RWPE2 (cell line): ENCODE measurements at regions not wholly inside any gene's neighbourhood (a gene's known extent, or its start where the extent isn't known, plus 50 kb on each side); places are given as distances from the start of the nearest gene placed in this dataset.

Experiments used
- ATAC-seq: fragments of 200-7000 bp; cut with Tn5 transposase; 3 replicates; pipeline ENCODE4 v1.9.1; 2021; ENCODE audit warnings: low read depth
- DNase-seq: peaks from one replicate; pipeline ENCODE4 v3.0.0-alpha.2; 2020; ENCODE audit warnings: low spot score
- H3K27ac ChIP-seq: fragments of 450-650 bp; 2 replicates; pipeline ENCODE4 v1.5.1; 2017; ENCODE audit warnings: mild to moderate bottlenecking; ENCODE audit not compliant: poor library complexity, severe bottlenecking
- H3K27me3 ChIP-seq: fragments of 250-450 bp; sonication (Bioruptor Pico); 2 replicates; pipeline ENCODE4 v1.5.1; 2021; ENCODE audit warnings: mild to moderate bottlenecking, moderate library complexity; ENCODE audit not compliant: insufficient read depth, poor library complexity, severe bottlenecking
- H3K36me3 ChIP-seq: fragments of 250-450 bp; sonication (Bioruptor Pico); 2 replicates; pipeline ENCODE4 v1.5.1; 2020; ENCODE audit warnings: low read depth, mild to moderate bottlenecking, moderate library complexity
- H3K4me1 ChIP-seq: fragments of 250-450 bp; sonication (Bioruptor Pico); 2 replicates; pipeline ENCODE4 v1.5.1; 2021; ENCODE audit warnings: mild to moderate bottlenecking, moderate library complexity; ENCODE audit not compliant: insufficient read depth, poor library complexity, severe bottlenecking
- H3K4me3 ChIP-seq: fragments of 250-450 bp; sonication (Bioruptor Pico); 2 replicates; pipeline ENCODE4 v1.5.1; 2021; ENCODE audit warnings: mild to moderate bottlenecking, moderate library complexity; ENCODE audit not compliant: severe bottlenecking
- H3K9me3 ChIP-seq: fragments of 250-450 bp; sonication (Bioruptor Pico); 2 replicates; pipeline ENCODE4 v1.5.1; 2021; ENCODE audit warnings: mild to moderate bottlenecking, moderate library complexity; ENCODE audit not compliant: severe bottlenecking
- CTCF ChIP-seq: fragments of 450-650 bp; IDR thresholded peaks from one replicate; pipeline ENCODE4 v1.5.1; 2017; ENCODE audit warnings: mild to moderate bottlenecking, moderate library complexity; ENCODE audit not compliant: poor library complexity, severe bottlenecking

GRCh38 chr2:52222128-52222527 is 1190.2 kb upstream of the NRXN1 start:
- DNase-seq = no peak
- H3K27me3 ChIP-seq = no peaks in the 10 kb centered on the region
- no peak for TF ChIP-seq CTCF

GRCh38 chr2:52220393-52220792 is 1188.5 kb upstream of the NRXN1 start:
- no peak for TF ChIP-seq CTCF
- ATAC-seq (no peak), DNase-seq (no peak)
- Histone ChIP-seq H3K4me3 (no peak overlapping the region), H3K36me3 (no peaks in the 10 kb centered on the region), H3K4me1 (no peaks in the 10 kb centered on the region), H3K27me3 (no peaks in the 10 kb centered on the region), H3K9me3 (no peaks in the 10 kb centered on the region), H3K27ac (no peak overlapping the region)

More at GRCh38 chr2:52222128-52222527, 1190.2 kb upstream of the NRXN1 start:
- no peak overlapping the region for H3K4me3 ChIP-seq
- no peaks in the 10 kb centered on the region for H3K9me3 ChIP-seq
- ATAC-seq = no peak; the same call in 2 of the 3 replicates
- no peak overlapping the region for H3K27ac ChIP-seq
- no peaks in the 10 kb centered on the region for H3K4me1 ChIP-seq
- H3K36me3 ChIP-seq = no peaks in the 10 kb centered on the region

GRCh38 chr2:52210611-52211010 is 1178.7 kb upstream of the NRXN1 start:
- no peak overlapping the region for H3K27ac ChIP-seq
- no peaks in the 10 kb centered on the region for H3K4me1 ChIP-seq
- no peaks in the 10 kb centered on the region for H3K36me3 ChIP-seq
- no peak overlapping the region for H3K4me3 ChIP-seq
- no peaks in the 10 kb centered on the region for H3K27me3 ChIP-seq
- ATAC-seq (no peak), DNase-seq (no peak)
- H3K9me3 ChIP-seq = no peaks in the 10 kb centered on the region
- TF ChIP-seq CTCF = no peak

GRCh38 chr2:52210161-52210560 is 1178.2 kb upstream of the NRXN1 start:
- Histone ChIP-seq H3K27ac (no peak overlapping the region), H3K27me3 (no peaks in the 10 kb centered on the region), H3K9me3 (no peaks in the 10 kb centered on the region), H3K4me3 (no peak overlapping the region), H3K4me1 (no peaks in the 10 kb centered on the region), H3K36me3 (no peaks in the 10 kb centered on the region)
- no peak for DNase-seq
- ATAC-seq = no peak
- no peak for TF ChIP-seq CTCF

GRCh38 chr2:52194342-52194741 is 1162.4 kb upstream of the NRXN1 start:
- H3K4me3 ChIP-seq = no peak overlapping the region
- DNase-seq (no peak), ATAC-seq (no peak)
- no peaks in the 10 kb centered on the region for H3K36me3 ChIP-seq
- no peaks in the 10 kb centered on the region for H3K9me3 ChIP-seq
- no peaks in the 10 kb centered on the region for H3K4me1 ChIP-seq
- no peaks in the 10 kb centered on the region for H3K27me3 ChIP-seq
- TF ChIP-seq CTCF = no peak
- H3K27ac ChIP-seq = no peak overlapping the region
